HG02970 (cell line): ENCODE measurements at regions not wholly inside any gene's neighbourhood (a gene's known extent, or its start where the extent isn't known, plus 50 kb on each side); places are given as distances from the start of the nearest gene placed in this dataset.
"Not testable (repeated sequence)": the region's sequence is repeated elsewhere in the genome, so short reads cannot be mapped to it uniquely, and the experiment has no call there.

Source experiments
- ATAC-seq: cut with Tn5 transposase; IDR thresholded peaks from one replicate; pipeline ENCODE4 v1.9.1; 2021; ENCODE audit warnings: mild to moderate bottlenecking, moderate library complexity, moderate number of reproducible peaks; ENCODE audit not compliant: unreplicated experiment, low FRiP score

DNA sequence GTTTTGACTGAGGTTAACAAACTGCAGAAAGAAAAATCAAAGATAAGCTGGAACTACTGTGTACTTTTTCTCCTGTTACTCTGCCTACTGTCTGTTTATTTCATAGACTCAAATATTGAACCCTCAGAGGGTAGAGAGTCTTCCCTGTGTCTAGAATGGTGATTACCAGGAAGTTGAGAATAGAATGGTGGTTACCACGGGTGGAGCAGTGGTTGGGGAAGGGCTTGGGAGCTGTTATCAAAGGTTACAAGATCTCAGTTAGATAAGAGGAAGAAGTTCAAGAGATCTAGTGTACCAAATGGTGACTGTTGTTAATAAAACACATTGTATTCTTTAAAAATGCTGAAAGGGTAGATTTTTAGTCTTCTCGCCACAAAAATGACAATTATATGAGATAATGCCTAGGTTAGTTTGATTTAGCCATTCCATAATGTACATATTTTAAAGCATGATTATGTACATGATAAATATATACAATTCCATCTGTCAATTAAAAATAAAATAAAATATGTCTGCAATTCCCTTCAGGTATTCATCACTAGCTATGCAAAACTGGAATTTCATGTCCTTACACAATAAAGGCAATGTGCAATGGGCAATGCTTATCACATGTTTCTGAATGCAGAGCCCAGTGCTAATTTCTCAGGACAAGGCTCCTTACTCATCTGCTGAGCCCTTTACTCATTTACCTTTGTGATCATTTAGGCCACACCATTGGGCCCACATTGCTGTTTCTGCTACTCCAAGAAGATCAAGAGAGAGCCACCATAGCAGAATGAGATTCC lies 474.3 kb upstream of the CAMK1G start:
- no peak for ATAC-seq

DNA sequence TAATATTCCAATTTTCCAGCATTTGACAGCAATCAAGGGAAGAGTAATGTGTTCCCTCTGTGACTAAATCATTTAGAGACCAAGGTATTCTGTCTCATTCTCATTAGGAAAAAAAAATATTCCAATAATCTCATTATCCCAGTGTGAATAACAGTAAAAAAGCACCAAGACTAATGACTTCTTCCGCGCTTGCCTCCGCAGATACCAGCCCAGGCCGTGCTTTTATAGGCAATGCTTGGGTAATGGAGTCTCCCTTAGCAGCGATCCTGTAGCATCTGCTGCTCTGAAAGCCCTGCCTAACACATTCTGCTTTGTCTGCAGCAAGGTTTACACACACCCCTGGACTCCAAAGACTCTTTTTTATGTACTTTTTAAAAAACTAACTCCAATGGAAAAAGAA lies 470.0 kb upstream of the CAMK1G start:
- no peak for ATAC-seq

DNA sequence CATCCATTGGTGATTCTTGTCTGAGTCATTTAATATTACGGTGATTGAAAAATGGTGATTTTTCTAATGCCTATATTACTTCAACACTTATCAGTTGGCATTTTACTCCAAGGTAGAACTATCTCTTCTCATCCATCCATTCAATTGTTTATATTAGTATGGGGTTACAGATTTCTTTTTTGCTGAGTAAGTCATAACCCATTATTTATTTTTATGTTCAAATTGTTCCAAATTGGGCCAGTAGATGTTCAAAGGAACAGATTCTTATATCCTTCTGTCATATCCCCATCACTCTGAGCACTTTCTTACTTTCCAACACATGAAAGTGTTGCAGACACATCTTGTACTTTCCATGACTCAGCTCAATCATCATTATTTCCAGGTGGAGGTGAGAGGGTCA lies 466.8 kb upstream of the CAMK1G start:
- no peak for ATAC-seq

DNA sequence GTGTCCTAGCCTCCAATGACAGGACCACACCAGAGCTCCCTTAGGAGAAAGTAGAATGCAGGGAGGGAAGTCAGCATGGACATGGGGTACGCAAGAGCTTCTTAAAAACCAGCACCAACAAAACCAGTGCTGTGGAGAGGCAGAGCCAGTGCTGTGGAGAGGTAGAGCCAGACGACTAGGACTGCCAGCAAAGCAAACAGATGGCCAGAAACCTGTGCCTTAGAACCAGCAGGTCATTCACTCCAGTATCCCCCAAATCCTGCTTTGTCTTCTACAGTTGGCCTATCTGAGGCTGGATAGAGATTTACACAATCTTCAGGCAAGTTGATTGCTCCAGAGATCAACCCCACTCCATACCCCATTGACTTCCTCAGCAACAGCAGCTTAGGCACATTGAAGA lies 459.9 kb upstream of the CAMK1G start:
- no peak for ATAC-seq

DNA sequence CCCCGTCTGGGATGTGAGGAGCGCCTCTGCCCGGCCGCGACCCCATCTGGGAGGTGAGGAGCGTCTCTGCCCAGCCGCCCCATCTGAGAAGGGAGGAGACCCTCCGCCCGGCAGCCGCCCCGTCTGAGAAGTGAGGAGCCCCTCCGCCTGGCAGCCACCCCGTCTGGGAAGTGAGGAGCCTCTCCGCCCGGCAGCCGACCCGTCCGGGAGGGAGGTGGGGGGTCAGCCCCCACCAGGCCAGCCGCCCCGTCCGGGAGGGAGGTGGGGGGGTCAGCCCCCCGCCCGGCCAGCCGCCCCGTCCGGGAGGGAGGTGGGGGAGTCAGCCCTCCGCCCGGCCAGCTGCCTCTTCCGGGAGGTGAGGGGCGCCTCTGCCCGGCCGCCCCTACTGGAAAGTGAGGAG lies 454.4 kb upstream of the CAMK1G start:
- not testable (repeated sequence) for ATAC-seq

DNA sequence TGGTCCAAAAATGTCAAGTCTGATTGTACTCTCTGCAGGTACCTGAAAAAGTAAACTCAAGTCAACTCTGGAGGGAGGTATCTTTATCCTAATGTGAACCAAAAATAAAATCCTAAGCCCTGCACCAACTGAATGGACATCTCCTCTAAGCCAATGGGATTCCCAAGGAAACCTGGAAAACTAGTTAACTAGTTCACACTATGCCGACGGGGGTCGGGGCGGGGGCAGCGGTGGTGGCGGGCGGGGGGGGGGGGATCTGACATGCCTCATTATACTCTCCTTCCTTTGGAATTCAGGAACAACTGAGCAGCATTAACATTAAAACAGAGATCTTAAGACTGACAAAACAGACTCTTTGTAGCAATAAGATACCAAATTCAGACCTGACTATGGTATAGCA lies 452.6 kb upstream of the CAMK1G start:
- ATAC-seq: no peak

DNA sequence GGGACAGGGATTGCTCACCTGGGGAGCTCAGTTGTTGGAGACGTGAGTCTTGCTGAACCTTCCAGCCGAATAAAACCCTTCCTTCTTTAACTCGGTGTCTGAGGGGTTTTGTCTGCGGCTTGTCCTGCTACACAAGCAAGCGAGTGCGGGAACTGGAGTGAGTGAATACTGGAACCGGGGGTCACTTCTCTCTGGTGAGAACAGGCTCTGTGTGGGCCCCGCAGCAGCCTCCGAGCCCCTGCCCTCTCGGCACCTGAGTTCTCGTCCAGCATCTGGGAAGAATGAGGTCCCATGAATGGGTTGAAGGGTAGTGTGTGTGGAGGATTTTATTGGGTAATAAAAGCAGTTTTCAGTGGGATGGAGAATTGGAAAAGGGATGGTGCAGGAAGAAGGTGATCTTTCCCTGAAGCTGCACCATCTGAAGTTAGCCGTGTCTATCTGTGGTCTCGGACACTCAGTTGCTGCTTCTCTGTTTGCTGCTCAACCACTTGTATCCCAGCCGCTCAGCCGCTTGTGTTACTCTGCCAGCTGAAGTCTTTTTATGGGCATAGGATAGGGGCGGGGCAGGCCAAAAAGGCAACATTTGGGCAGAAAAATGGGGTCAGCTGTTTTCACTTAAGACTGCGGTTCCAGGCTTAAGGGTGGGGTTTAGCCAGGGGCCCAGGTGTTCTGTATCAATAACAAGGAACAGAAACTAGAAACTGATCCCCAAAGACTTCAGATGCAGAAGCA lies 450.6 kb upstream of the CAMK1G start:
- no peak for ATAC-seq

DNA sequence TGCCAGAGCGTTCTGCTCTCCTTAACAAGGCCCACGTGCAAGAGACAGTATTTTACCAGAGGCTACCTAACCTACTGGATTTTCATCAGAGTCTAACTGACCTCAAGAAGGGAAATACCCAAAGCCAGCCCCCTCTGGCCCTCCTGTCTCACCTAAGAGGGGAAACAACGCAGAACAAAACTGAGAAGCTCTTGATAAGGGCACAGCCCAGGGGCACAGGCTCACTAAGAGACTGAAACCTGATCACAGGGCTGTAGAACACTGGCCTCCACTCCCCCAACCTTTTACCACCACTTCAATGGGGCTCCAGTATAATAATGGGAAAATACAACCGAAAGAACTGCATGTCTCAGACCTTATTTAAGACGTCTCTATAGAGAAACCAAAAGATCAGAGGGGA lies 449.5 kb upstream of the CAMK1G start:
- ATAC-seq: no peak

DNA sequence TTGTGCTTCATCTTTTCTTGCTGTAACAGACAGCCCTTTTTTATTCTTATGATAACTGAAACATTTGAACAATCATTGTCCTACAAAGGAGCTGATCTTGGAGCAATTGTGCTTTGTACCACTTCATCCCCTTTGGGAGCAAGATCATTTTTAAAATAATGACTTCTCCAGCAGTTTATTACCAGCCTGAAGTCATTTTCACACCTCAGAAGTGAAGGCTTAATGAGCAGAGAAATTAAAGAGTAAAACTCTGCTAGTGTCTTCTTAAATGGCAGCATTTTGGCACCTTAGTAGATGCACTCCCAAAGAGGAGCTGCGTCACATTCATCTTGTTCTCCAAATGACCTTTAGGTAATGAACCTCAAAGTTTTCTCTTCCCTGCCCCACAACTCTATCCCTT lies 439.6 kb upstream of the CAMK1G start:
- ATAC-seq: no peak

DNA sequence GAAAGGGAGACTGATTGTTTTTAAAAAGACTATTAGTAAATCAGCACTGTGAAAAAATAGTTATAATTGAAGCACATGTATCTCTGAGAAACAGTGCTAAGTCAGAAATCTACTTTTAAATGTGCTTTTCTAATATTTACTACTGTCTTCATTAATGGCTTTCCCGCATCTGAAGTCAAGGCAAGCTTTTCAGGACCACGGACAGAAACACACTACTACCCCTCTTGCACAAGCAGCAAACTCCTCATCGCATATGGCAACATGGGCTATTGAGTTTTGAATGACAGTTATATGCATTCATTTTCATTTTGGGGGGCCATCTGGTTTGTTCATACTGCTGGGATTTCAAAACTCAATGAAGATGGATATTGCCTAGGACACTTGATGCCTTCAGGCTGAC lies 433.4 kb upstream of the CAMK1G start:
- ATAC-seq: no peak

DNA sequence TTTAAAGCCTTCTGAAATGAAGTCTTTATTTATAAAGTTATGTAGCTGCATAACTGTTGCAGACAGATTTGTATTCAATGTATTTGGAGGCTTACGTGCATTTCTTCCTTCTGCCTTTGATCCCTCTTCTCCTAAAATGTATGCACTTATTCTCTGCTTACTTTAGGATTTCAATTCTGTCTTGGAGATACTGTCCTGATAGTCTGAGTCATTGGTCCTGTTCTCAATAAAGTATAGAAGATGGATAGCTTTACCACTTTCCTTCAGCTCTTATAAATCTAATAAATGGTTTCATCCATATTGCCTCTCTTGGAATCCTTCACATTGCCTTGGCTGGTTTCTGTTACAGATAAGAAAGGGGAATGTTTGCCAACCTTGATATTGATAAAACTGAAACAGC lies 430.1 kb upstream of the CAMK1G start:
- no peak for ATAC-seq

DNA sequence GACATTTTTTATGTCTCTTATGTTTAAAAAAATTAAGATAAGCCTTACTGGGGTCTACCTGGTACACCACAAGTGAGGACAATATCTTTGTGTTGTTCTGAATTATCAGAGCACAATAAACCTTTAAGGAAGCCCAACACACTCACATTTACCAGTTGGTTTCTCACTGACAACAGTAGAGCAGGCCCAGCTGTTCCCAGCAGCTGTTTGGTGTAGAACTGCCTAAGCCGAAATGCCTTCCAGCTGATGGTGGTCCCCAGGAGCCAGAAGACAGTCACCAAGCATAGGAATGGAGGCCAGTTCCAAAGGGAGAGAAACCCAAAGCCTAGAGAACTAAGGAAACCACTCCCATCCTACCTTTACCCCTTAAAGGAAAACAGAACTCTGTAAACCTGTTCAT lies 428.6 kb upstream of the CAMK1G start:
- no peak for ATAC-seq

DNA sequence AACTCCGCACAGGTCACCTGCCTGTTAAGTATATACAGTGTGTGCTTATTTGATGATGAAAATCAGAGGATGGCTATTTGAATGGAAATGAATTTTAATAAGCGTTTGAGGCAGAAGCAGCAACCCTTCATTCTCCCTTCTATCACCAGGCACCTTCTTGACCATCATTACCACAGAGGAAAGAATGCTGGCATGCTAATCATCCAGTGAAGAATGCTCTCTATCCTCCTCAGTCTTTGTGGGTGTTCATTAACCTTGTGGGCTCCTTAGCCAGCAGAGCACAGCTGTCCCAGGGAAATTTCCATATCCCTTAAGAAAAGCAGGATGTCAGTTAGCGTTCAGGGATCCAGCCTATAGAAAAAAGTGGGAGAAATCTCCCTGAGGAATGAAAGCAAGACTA lies 428.0 kb upstream of the CAMK1G start:
- ATAC-seq: no peak

DNA sequence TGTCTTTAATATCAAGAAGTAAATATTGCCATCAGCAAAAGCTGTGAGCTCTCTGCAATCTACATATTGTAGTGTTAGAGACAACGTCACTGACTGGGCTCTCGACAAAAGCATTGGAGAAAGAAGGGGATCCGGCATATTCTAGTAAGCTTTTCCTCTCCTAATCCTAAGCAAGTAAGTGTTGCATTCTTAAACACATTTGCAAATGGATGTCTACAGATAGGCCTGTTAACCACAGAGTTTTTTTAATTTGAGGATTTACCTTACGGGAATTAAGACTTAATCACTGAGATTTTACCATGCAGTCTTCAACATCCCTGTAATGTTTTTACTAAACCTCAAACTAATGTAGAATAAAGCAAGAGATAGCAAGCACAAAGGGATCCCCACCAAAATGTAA lies 426.5 kb upstream of the CAMK1G start:
- no peak for ATAC-seq

DNA sequence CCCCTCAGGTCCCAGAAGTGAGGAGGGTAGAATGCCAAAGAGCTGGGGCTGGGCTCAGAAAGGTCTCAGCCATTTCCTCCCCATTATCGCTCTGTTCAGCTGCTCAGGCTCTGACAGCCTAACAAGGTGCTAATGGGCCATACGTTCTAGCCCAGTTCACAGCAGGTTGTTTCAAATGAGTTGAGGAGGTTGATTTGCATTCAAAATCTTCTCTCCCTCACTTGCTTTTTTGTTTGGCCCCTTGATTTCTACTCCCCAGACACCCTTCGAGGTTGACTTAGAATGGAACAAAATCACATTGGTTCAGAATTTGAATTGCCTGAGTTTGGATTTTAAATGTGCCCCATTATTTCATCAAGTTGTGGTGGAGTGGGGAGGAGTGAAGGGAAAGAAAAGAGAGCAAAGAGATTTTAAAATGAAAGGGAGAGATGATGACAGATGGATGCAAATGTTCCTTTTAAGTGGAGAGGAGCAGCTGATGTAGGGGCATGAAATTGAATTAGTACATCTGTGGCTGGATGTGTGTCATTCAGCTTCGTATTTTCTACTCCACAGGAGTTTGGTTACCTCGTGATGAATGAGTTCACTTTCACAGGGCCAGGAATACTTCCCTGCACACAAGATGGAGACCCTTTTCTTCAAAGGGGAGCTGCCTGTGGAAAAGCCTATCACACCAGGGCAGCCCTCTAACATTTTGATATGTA lies 425.8 kb upstream of the CAMK1G start:
- no peak for ATAC-seq

DNA sequence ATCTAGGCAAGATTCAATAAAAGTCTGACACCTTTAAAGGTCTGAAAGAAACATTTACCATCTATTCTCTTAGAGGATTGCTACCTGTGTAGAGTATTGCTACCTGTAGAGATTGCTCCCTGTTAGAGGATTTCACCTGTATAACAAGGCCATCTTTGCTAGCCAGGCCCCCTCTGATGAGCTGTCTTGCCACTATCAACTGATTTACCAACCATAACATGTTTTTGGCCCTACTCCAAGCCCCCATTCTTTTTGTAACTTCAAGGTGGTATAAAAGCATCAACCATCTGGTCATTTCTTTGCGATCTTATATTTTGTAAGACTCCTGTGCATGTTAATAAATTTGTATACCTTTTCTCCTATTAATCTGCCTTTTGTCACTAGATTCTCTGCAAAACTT lies 424.7 kb upstream of the CAMK1G start:
- no peak for ATAC-seq

DNA sequence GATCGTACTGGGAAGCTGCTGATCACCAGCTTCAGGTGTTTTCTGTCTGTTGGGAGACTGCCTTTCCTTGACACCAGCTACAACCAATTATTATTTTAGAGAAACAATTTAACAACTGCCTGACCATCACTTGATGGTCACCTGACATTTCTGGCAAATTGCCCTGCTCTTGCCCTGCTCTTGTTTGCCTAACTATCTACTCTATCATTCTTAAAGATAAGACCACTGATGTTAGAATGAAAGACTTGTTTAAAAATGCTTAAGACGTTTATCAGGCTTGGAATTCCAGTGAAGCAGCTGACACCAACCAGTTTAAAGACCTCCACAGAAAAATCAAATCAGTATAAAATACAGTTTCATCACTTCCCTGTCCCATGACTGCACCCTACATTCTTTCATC lies 423.3 kb upstream of the CAMK1G start:
- ATAC-seq: no peak

DNA sequence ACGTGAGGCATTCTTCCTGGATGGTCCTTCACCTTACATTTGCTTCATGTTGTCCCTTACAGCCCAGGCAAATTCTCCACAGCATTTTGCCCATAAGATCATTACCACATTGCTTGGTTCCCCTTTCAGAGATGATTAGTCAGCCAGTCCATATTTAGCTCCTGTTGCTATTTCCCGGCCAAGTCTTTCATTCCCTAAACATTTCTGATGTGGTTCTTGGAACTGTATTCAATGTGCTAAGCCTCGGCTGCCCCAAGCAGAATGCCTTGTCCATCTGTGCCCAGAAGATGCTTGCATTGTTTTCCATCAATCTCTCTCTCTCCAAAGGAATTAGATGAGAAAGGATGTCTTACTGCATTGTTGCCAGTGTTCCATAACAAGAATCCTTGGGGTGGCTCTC lies 420.9 kb upstream of the CAMK1G start:
- no peak for ATAC-seq

DNA sequence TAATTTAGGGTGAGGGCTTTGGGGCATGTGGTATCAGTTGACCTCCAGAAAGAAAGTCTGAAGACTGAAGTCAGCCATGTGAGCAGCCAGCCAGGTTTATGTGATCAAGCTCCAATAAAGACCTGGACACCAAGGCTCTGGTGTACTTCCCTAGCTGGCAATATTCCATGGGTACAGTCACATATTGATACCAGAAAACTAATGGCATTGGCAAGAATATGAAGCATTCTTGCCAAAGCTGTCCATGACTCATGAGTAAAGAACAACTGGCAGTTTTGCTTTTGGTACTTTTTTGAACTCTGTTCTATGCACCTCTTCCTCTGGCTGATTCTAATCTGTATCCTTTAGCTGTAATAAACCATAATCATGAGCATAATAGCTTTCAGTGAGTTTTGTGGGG lies 415.3 kb upstream of the CAMK1G start:
- ATAC-seq: no peak

DNA sequence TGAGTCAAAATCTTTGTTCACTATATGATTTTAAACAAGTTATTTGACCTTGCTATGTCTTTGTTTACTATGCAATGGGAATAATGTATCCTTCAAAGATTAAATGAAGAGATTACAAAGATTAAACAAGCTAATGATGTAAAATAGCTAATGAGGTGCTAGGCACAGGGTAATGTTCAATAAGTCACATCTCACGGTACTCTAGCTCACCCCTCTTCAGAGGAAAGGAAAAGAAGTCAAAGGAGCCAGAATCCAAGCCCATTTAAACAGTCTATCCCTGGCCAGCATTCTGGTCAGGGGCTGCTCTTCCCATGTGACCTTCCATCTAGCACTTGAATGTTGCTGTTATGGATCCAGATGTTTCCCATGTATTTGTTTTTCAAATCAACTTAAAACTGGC lies 412.4 kb upstream of the CAMK1G start:
- ATAC-seq: no peak

DNA sequence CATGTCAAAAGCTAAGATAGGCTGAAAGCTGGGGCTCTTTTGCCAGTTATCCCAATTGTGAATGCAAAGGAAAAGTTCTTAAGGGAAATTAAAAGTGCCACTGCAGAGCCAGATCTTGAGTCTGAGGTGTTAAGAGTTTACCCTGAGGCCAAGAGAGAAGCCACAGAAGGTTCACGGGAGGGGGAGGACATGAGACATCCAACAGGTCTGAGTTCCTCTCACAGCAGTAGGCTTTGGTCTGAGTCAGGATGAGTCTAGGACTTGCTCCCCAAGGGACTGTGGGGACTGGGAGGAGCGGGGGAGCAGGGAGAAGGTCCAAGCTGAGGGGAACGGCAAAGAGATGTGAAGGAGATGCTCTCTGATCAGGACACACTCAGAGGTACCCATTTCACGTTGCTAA lies 411.2 kb upstream of the CAMK1G start:
- ATAC-seq: no peak
